ENCODE measurements at regions not wholly inside any gene's neighbourhood (a gene's known extent, or its start where the extent isn't known, plus 50 kb on each side); places are given as distances from the start of the nearest gene placed in this dataset.

GRCh38 chr2:138866797-138867196 is 86.6 kb upstream of the NXPH2 start:
- intact Hi-C loops (cut with DNase I) = no loop called here
- TF ChIP-seq POLR2AphosphoS5 (IDR thresholded peaks at IDR 0.05; ENCODE audit: insufficient read depth in 1 of 2, low read depth in 1 of 2) (no peak), POLR2A (IDR thresholded peaks at IDR 0.05) (no peak)
- TF ChIP-seq, protein P1, sequence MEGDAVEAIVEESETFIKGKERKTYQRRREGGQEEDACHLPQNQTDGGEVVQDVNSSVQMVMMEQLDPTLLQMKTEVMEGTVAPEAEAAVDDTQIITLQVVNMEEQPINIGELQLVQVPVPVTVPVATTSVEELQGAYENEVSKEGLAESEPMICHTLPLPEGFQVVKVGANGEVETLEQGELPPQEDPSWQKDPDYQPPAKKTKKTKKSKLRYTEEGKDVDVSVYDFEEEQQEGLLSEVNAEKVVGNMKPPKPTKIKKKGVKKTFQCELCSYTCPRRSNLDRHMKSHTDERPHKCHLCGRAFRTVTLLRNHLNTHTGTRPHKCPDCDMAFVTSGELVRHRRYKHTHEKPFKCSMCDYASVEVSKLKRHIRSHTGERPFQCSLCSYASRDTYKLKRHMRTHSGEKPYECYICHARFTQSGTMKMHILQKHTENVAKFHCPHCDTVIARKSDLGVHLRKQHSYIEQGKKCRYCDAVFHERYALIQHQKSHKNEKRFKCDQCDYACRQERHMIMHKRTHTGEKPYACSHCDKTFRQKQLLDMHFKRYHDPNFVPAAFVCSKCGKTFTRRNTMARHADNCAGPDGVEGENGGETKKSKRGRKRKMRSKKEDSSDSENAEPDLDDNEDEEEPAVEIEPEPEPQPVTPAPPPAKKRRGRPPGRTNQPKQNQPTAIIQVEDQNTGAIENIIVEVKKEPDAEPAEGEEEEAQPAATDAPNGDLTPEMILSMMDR (IDR thresholded peaks at IDR 0.05) = no peak
- Histone ChIP-seq H3K9me3 (no peaks in the 10 kb centered on the region), H3K4me1 (no peaks in the 10 kb centered on the region), H3K27ac (no peak overlapping the region), H3K36me3 (no peaks in the 10 kb centered on the region), H3K4me3 (no peak overlapping the region), H3K27me3 (no peaks in the 10 kb centered on the region)
- DNase-seq (ENCODE audit: extremely low spot score in 2 of 2) = no peak

DNA sequence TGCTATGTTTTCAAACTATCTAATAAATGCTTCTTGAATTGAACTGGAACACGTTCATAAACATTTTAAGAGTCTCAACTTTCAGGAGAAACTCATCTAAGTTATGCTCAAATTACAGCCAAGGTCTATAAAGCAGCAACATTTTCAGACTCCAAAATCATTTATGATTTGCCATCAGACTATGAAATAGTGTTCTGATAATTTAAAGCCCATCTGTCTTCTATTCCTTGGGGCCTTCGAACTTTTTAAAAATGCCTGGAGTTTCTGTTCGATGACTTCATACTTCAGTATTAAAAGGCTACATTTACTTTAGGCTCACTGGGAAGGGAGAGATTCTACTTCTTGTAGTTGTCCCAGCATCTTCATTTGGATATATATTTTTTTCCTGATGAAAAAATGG is 73.6 kb upstream of the NXPH2 start:
- H3K4me1 ChIP-seq = no peaks in the 10 kb centered on the region
- DNase-seq (ENCODE audit: extremely low spot score in 2 of 2) = no peak
- no peak overlapping the region for H3K27ac ChIP-seq
- H3K4me3 ChIP-seq = no peak overlapping the region
- no peaks in the 10 kb centered on the region for H3K9me3 ChIP-seq
- H3K27me3 ChIP-seq = no peaks in the 10 kb centered on the region
- H3K36me3 ChIP-seq = no peaks in the 10 kb centered on the region
- intact Hi-C loops (cut with DNase I) = no loop called here
- no peak for TF ChIP-seq POLR2A (IDR thresholded peaks at IDR 0.05)
- TF ChIP-seq POLR2AphosphoS5 (IDR thresholded peaks at IDR 0.05; ENCODE audit: insufficient read depth in 1 of 2, low read depth in 1 of 2) = no peak
- TF ChIP-seq, protein P1 (IDR thresholded peaks at IDR 0.05) = no peak

DNA sequence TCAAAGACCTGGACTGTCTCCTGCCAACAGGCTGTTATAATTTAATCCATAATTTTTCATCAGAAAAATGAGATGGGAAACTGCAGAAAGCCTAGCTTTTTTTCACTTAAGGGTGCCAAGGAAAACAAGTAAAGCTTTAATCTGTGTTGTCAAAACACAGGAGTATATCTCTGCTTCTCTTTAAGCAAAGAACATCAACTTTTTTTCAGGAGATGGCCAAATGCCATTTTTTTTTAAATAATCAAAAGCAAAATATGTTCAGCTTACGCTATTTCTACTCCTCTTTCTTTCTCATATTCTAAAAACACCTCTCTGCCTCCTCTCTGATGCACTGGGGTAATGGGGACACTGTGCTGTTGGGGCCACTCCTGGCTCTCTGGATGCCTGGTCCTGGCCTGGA is 73.1 kb upstream of the NXPH2 start:
- Histone ChIP-seq H3K36me3 (no peaks in the 10 kb centered on the region), H3K4me1 (no peaks in the 10 kb centered on the region), H3K27me3 (no peaks in the 10 kb centered on the region), H3K9me3 (no peaks in the 10 kb centered on the region), H3K27ac (no peak overlapping the region), H3K4me3 (no peak overlapping the region)
- no peak for DNase-seq (ENCODE audit: extremely low spot score in 2 of 2)
- intact Hi-C loops (cut with DNase I) = no loop called here
- TF ChIP-seq, protein P1 (IDR thresholded peaks at IDR 0.05) = no peak
- no peak for TF ChIP-seq POLR2A (IDR thresholded peaks at IDR 0.05)

- H3K27me3 ChIP-seq = no peaks in the 10 kb centered on the region
- no peaks in the 10 kb centered on the region for H3K9me3 ChIP-seq
- no peak overlapping the region for H3K4me3 ChIP-seq
- no peaks in the 10 kb centered on the region for H3K36me3 ChIP-seq
- TF ChIP-seq POLR2A (IDR thresholded peaks at IDR 0.05) (no peak), POLR2AphosphoS5 (IDR thresholded peaks at IDR 0.05; ENCODE audit: insufficient read depth in 1 of 2, low read depth in 1 of 2) (no peak)
- TF ChIP-seq, protein P1 (IDR thresholded peaks at IDR 0.05) = no peak
- no peak overlapping the region for H3K27ac ChIP-seq
- DNase-seq (ENCODE audit: extremely low spot score in 2 of 2) = no peak
- intact Hi-C loops (cut with DNase I) = no loop called here
- no peaks in the 10 kb centered on the region for H3K4me1 ChIP-seq
These were observed 66.1 kb upstream of the NXPH2 start for GRCh38 chr2:138846216-138846821.

GRCh38 chr2:138842341-138842740 is 62.2 kb upstream of the NXPH2 start:
- DNase-seq (ENCODE audit: extremely low spot score in 2 of 2) = no peak
- Histone ChIP-seq H3K27ac (no peak overlapping the region), H3K36me3 (no peaks in the 10 kb centered on the region), H3K27me3 (no peaks in the 10 kb centered on the region), H3K4me1 (no peaks in the 10 kb centered on the region), H3K9me3 (no peaks in the 10 kb centered on the region), H3K4me3 (no peak overlapping the region)
- TF ChIP-seq POLR2A (IDR thresholded peaks at IDR 0.05) = no peak
- TF ChIP-seq, protein P1 (IDR thresholded peaks at IDR 0.05) = no peak
- TF ChIP-seq POLR2AphosphoS5 (IDR thresholded peaks at IDR 0.05; ENCODE audit: insufficient read depth in 1 of 2, low read depth in 1 of 2) = no peak
- intact Hi-C loops (cut with DNase I) = no loop called here

Data from vagina (tissue), 2 donors.